CD14-positive monocyte (primary cell): ENCODE measurements at regions not wholly inside any gene's neighbourhood (a gene's known extent, or its start where the extent isn't known, plus 50 kb on each side); places are given as distances from the start of the nearest gene placed in this dataset.

ENCODE experiments used
- DNase-seq, 3 donors: peaks; one replicate each; pipeline ENCODE4 v3.0.0-alpha.2; 2011 to 2022
- H2AFZ ChIP-seq: 2 replicates; pipeline ENCODE4 v1.6.0; 2012; ENCODE audit warnings: mild to moderate bottlenecking, low read depth, low read length, inconsistent platforms; ENCODE audit not compliant: insufficient read depth, poor library complexity, severe bottlenecking
- H3K27ac ChIP-seq, 2 donors: 1 replicate in 1 of 2; 2 replicates in 1 of 2; pipeline ENCODE4 v1.5.1; 2012 to 2013; ENCODE audit warnings: low read length in 2 of 2, control low read depth in 1 of 2, inconsistent platforms in 1 of 2, low read depth in 1 of 2, mild to moderate bottlenecking in 1 of 2
- H3K27me3 ChIP-seq, 2 donors: one replicate each; pipeline versions ENCODE4 v1.6.0 to v1.6.1; 2011 to 2013; ENCODE audit warnings: low read length in 2 of 2; ENCODE audit not compliant: control insufficient read depth in 2 of 2, insufficient read depth in 2 of 2
- H3K36me3 ChIP-seq, 2 donors: replicated peaks in 1 of 2; 1 replicate in 1 of 2; 2 replicates in 1 of 2; pipeline versions ENCODE4 v1.5.1 to v1.6.1; 2012 to 2013; ENCODE audit warnings: low read length in 2 of 2, control low read depth in 1 of 2, inconsistent platforms in 1 of 2, mild to moderate bottlenecking in 1 of 2; ENCODE audit not compliant: insufficient read depth in 2 of 2, control insufficient read depth in 1 of 2
- H3K4me1 ChIP-seq, 2 donors: 1 replicate in 1 of 2; 2 replicates in 1 of 2; pipeline versions ENCODE4 v1.5.1 to v1.6.1; 2012 to 2013; ENCODE audit warnings: low read length in 2 of 2, control low read depth in 1 of 2, inconsistent platforms in 1 of 2, mild to moderate bottlenecking in 1 of 2, moderate library complexity in 1 of 2; ENCODE audit not compliant: insufficient read depth in 2 of 2, control insufficient read depth in 1 of 2
- H3K4me2 ChIP-seq: replicated peaks from 2 replicates; pipeline ENCODE3; 2012; ENCODE audit warnings: low read length, moderate library complexity, mild to moderate bottlenecking; ENCODE audit not compliant: poor library complexity, severe bottlenecking; ENCODE audit errors: extremely low read depth
- H3K4me3 ChIP-seq, 3 experiments: fragments of 200-600 bp in 1 of 3; sonication (generic) in 1 of 3; replicated peaks in 1 of 3; 1 replicate in 2 of 3; 2 replicates in 1 of 3; pipeline ENCODE4 v1.5.1; 2011 to 2013; ENCODE audit warnings: low read length in 3 of 3, mild to moderate bottlenecking in 3 of 3, control low read depth in 2 of 3, low read depth in 2 of 3, inconsistent platforms in 1 of 3, moderate library complexity in 1 of 3
- H3K79me2 ChIP-seq: 2 replicates; pipeline ENCODE4 v1.6.0; 2012; ENCODE audit warnings: mild to moderate bottlenecking, control low read depth, inconsistent platforms, low read length, moderate library complexity; ENCODE audit not compliant: insufficient read depth
- H3K9ac ChIP-seq: 2 replicates; pipeline ENCODE4 v1.6.0; 2017; ENCODE audit warnings: low read length, mild to moderate bottlenecking; ENCODE audit not compliant: insufficient read depth, poor library complexity, severe bottlenecking
- H3K9me3 ChIP-seq, 2 donors: replicated peaks in 1 of 2; 1 replicate in 1 of 2; 2 replicates in 1 of 2; pipeline versions ENCODE4 v1.5.1 to v1.6.1; 2012 to 2013; ENCODE audit warnings: low read length in 2 of 2, control low read depth in 1 of 2; ENCODE audit not compliant: control insufficient read depth in 1 of 2, insufficient read depth in 1 of 2
- H4K20me1 ChIP-seq: 2 replicates; pipeline ENCODE4 v1.6.0; 2012; ENCODE audit warnings: mild to moderate bottlenecking, low read length, control low read depth, moderate library complexity; ENCODE audit not compliant: insufficient read depth
- H3K27ac Mint-ChIP-seq, 7 donors: one replicate each; pipeline ENCODE4 v1.8.0; 2020; ENCODE audit warnings: mild to moderate bottlenecking in 7 of 7, mixed read lengths in 7 of 7, moderate library complexity in 6 of 7, inconsistent platforms in 2 of 7
- H3K27me3 Mint-ChIP-seq, 3 donors: one replicate each; pipeline ENCODE4 v1.8.0; 2021 to 2022; ENCODE audit warnings: low read depth in 3 of 3, mild to moderate bottlenecking in 3 of 3, mixed read lengths in 3 of 3, moderate library complexity in 3 of 3, inconsistent platforms in 1 of 3
- H3K36me3 Mint-ChIP-seq, 2 donors: one replicate each; pipeline ENCODE4 v1.8.0; 2020; ENCODE audit warnings: mixed read lengths in 2 of 2, inconsistent platforms in 1 of 2, mild to moderate bottlenecking in 1 of 2
- H3K4me1 Mint-ChIP-seq: one replicate; pipeline ENCODE4 v1.8.0; 2020; ENCODE audit warnings: mild to moderate bottlenecking, mixed read lengths
- H3K4me3 Mint-ChIP-seq, 2 donors: one replicate each; pipeline ENCODE4 v1.8.0; 2020; ENCODE audit warnings: mild to moderate bottlenecking in 2 of 2, mixed read lengths in 2 of 2, moderate library complexity in 1 of 2
- H3K9me3 Mint-ChIP-seq, 7 donors: one replicate each; pipeline ENCODE4 v1.8.0; 2020 to 2022; ENCODE audit warnings: mixed read lengths in 7 of 7, mild to moderate bottlenecking in 6 of 7, moderate library complexity in 6 of 7, inconsistent platforms in 2 of 7
- WGBS: methylation state at CpG from one replicate; pipeline ENCODE4 v1.1.5; 2013; ENCODE audit warnings: missing lambda C conversion rate; ENCODE audit not compliant: insufficient coverage; 5-methylcytosine and 5-hydroxymethylcytosine counted together
- intact Hi-C, 2 donors: fragments of 100-400 bp; cut with micrococcal nuclease; formaldehyde crosslinking; loops; one replicate each; pipeline versions ENCODE4 v1.15.0 to v1.15.1; 2023
- TF ChIP-seq, protein P1 (sequence below): fragments of 200-600 bp; IDR thresholded peaks from one replicate; pipeline ENCODE4 v1.8.0; 2022; ENCODE audit warnings: antibody characterized with exemption, mild to moderate bottlenecking

DNA sequence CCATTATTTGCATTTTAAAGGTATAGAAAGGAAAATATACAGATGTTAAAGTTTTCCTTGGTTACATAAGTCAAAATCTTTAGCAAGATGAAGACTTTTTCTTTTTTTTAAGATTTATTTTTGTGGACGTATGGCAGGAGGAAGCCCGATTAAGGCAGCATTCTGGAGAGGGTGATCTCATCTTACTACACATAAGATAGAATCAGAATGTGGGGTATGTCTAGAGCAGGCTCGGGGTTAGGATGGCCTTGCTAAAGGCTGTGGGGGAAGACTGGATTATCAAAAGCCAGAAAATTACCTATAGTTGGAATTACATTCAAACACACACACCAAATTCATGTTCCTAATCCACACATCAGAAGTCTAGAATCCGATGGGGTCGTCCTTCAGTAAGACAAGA lies 79.6 kb upstream of the OTOGL start:
- Histone ChIP-seq H4K20me1 (no peaks in the 10 kb centered on the region), H2AFZ (no peak overlapping the region), H3K9me3 (no peaks in the 10 kb centered on the region), H3K4me2 (no peak overlapping the region), H3K36me3 (no peaks in the 10 kb centered on the region), H3K27ac (no peak overlapping the region), H3K4me3 (no peak overlapping the region), H3K4me1 (no peaks in the 10 kb centered on the region), H3K27me3 (no peaks in the 10 kb centered on the region), H3K9ac (no peak overlapping the region), H3K79me2 (no peaks in the 10 kb centered on the region)
- WGBS, result no CpG with 5 or more reads among the region's 5 CpGs
- Mint-ChIP-seq H3K9me3 (peaks cover 1 to 7% (median 4%) of the 10 kb centered on the region in 7 donors), H3K36me3 (no peaks in the 10 kb centered on the region), H3K4me3 (no peak overlapping the region), H3K4me1 (no peaks in the 10 kb centered on the region), H3K27me3 (no peaks in the 10 kb centered on the region), H3K27ac (no peak overlapping the region)
- no peak for DNase-seq
- intact Hi-C loops, result no loop called here
- TF ChIP-seq, protein P1, sequence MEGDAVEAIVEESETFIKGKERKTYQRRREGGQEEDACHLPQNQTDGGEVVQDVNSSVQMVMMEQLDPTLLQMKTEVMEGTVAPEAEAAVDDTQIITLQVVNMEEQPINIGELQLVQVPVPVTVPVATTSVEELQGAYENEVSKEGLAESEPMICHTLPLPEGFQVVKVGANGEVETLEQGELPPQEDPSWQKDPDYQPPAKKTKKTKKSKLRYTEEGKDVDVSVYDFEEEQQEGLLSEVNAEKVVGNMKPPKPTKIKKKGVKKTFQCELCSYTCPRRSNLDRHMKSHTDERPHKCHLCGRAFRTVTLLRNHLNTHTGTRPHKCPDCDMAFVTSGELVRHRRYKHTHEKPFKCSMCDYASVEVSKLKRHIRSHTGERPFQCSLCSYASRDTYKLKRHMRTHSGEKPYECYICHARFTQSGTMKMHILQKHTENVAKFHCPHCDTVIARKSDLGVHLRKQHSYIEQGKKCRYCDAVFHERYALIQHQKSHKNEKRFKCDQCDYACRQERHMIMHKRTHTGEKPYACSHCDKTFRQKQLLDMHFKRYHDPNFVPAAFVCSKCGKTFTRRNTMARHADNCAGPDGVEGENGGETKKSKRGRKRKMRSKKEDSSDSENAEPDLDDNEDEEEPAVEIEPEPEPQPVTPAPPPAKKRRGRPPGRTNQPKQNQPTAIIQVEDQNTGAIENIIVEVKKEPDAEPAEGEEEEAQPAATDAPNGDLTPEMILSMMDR, result no peak

DNA sequence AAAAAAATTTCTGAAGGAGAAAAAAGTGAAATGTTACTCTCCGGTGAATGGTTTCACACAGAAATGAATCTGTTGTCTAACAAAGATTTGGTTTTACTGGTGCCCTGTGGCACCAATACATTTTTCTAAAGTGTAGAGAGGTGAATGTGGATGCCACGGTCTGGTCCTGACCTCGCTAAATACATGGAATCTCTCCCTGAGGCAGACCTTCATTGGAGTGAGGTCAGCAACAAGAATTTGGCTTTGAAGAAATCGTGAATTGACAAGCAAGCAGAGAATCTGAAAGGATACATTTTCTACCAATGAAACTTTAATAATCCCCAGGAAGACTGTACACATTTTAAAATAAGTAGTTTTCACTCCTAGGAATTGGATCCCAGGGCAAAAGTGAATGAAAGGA lies 81.2 kb upstream of the OTOGL start:
- H3K4me1 Mint-ChIP-seq, result no peaks in the 10 kb centered on the region
- H3K36me3 Mint-ChIP-seq, result no peaks in the 10 kb centered on the region

More for the DNA sequence above, 81.2 kb upstream of the OTOGL start:
- no peak overlapping the region for H3K4me3 Mint-ChIP-seq
- WGBS, result 80% methylated on average over 1 of the region's 4 CpGs
- Histone ChIP-seq H2AFZ (no peak overlapping the region), H3K27ac (no peak overlapping the region), H3K27me3 (no peaks in the 10 kb centered on the region), H4K20me1 (no peaks in the 10 kb centered on the region), H3K9ac (no peak overlapping the region), H3K4me1 (no peaks in the 10 kb centered on the region), H3K4me3 (no peak overlapping the region), H3K9me3 (peaks cover 0 to 12% of the 10 kb centered on the region in 2 donors), H3K79me2 (no peaks in the 10 kb centered on the region), H3K4me2 (no peak overlapping the region), H3K36me3 (no peaks in the 10 kb centered on the region)
- H3K9me3 Mint-ChIP-seq, result peaks cover under 1 to 8% (median 5%) of the 10 kb centered on the region in 7 donors
- DNase-seq, result no peak
- H3K27ac Mint-ChIP-seq, result no peak overlapping the region
- intact Hi-C loops, result no loop called here
- H3K27me3 Mint-ChIP-seq, result peaks cover 0 to 1% (median 0%) of the 10 kb centered on the region in 3 donors
- TF ChIP-seq, protein P1, result no peak
